ENCODE measurements at regions not wholly inside any gene's neighbourhood (a gene's known extent, or its start where the extent isn't known, plus 50 kb on each side); places are given as distances from the start of the nearest gene placed in this dataset.

DNA sequence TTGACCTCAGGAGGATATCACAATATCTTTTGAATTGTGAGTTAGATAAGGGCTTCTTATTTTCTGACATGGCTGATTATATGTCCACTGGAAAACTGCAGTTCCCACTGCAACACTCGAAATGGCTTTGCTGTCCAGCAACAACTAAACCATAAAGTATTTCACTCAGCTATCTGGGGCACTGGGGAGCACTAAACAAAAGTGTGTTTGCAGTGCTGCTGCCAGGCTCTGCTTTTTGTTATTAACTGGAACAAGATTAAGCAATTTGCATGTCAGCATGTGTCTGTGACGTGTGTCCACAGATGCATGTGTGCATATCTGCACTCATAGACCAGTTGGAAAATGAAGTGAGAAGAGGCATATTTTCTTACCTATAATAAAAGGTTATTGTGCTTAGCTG is 107.8 kb upstream of the CCN2 start:
- TF ChIP-seq POLR2A (IDR thresholded peaks at IDR 0.05) (no peak), POLR2AphosphoS5 (IDR thresholded peaks at IDR 0.05; ENCODE audit: insufficient read depth in 1 of 2, low read depth in 1 of 2) (no peak)
- TF ChIP-seq, protein P1, sequence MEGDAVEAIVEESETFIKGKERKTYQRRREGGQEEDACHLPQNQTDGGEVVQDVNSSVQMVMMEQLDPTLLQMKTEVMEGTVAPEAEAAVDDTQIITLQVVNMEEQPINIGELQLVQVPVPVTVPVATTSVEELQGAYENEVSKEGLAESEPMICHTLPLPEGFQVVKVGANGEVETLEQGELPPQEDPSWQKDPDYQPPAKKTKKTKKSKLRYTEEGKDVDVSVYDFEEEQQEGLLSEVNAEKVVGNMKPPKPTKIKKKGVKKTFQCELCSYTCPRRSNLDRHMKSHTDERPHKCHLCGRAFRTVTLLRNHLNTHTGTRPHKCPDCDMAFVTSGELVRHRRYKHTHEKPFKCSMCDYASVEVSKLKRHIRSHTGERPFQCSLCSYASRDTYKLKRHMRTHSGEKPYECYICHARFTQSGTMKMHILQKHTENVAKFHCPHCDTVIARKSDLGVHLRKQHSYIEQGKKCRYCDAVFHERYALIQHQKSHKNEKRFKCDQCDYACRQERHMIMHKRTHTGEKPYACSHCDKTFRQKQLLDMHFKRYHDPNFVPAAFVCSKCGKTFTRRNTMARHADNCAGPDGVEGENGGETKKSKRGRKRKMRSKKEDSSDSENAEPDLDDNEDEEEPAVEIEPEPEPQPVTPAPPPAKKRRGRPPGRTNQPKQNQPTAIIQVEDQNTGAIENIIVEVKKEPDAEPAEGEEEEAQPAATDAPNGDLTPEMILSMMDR (IDR thresholded peaks at IDR 0.05), result no peak

All from vagina (tissue), 2 donors.